Stomach (tissue), 4 donors: ENCODE measurements at regions not wholly inside any gene's neighbourhood (a gene's known extent, or its start where the extent isn't known, plus 50 kb on each side); places are given as distances from the start of the nearest gene placed in this dataset.
"Not testable (repeated sequence)": the region's sequence is repeated elsewhere in the genome, so short reads cannot be mapped to it uniquely, and the experiment has no call there.

Experiments
- POLR2A ChIP-seq, 4 donors: fragments of 450-650 bp; IDR thresholded peaks; one replicate each; pipeline ENCODE4 v1.6.1; 2016; ENCODE audit warnings: antibody characterized with exemption in 4 of 4, control low read depth in 2 of 4, mild to moderate bottlenecking in 1 of 4, moderate library complexity in 1 of 4
- POLR2AphosphoS5 ChIP-seq, 3 donors: sonication (generic); formaldehyde crosslinking; IDR thresholded peaks; one replicate each; pipeline ENCODE4 v1.6.1; 2016; ENCODE audit warnings: antibody characterized with exemption in 3 of 3
- TF ChIP-seq, protein P1 (sequence below), 7 experiments: fragments of 450-650 bp in 4 of 7; fragments of 200-600 bp in 3 of 7; sonication (generic) in 3 of 7; IDR thresholded peaks; one replicate each; pipeline ENCODE4 v1.5.1; 2016 to 2019; ENCODE audit warnings: antibody characterized with exemption in 7 of 7, control low read depth in 2 of 7, mild to moderate bottlenecking in 1 of 7

- TF ChIP-seq, protein P1, sequence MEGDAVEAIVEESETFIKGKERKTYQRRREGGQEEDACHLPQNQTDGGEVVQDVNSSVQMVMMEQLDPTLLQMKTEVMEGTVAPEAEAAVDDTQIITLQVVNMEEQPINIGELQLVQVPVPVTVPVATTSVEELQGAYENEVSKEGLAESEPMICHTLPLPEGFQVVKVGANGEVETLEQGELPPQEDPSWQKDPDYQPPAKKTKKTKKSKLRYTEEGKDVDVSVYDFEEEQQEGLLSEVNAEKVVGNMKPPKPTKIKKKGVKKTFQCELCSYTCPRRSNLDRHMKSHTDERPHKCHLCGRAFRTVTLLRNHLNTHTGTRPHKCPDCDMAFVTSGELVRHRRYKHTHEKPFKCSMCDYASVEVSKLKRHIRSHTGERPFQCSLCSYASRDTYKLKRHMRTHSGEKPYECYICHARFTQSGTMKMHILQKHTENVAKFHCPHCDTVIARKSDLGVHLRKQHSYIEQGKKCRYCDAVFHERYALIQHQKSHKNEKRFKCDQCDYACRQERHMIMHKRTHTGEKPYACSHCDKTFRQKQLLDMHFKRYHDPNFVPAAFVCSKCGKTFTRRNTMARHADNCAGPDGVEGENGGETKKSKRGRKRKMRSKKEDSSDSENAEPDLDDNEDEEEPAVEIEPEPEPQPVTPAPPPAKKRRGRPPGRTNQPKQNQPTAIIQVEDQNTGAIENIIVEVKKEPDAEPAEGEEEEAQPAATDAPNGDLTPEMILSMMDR (IDR thresholded peaks at IDR 0.05) = not testable (repeated sequence)
- not testable (repeated sequence) for TF ChIP-seq POLR2AphosphoS5, POLR2A (IDR thresholded peaks at IDR 0.05)
Observed at GRCh38 chr13:100766570-100766969, 92.0 kb upstream of the TMTC4 start.
